HepG2 (cell line): ENCODE measurements at regions not wholly inside any gene's neighbourhood (a gene's known extent, or its start where the extent isn't known, plus 50 kb on each side); places are given as distances from the start of the nearest gene placed in this dataset.

Source experiments
- ATAC-seq: fragments of 200-7000 bp; cut with Tn5 transposase; 3 replicates; pipeline ENCODE4 v1.9.1; 2020; ENCODE audit warnings: mild to moderate bottlenecking, moderate library complexity
- BruUV-seq: library from RNA; stranded (reverse); fragments of 400-500 nt; replicated peaks from 2 replicates; lab custom pipeline; 2021; lab: Mats Ljungman, UMichigan
- CTCF ChIA-PET: fragments of 300-600 bp; formaldehyde crosslinking; extraction: SDS; loops from one replicate; lab custom pipeline; 2021; ENCODE audit warnings: low total read pairs, inconsistent platforms, low intra/inter-chr PET ratio; lab: Yijun Ruan, JAX
- POLR2A ChIA-PET: fragments of 350-600 bp; sonication (Branson Sonifier 250); formaldehyde crosslinking; loops from one replicate; lab custom pipeline; 2020; ENCODE audit warnings: antibody characterized with exemption, inconsistent platforms; lab: Yijun Ruan, JAX
- DNase-seq: peaks from one replicate; pipeline ENCODE4 v3.0.0-alpha.2; 2015; ENCODE audit warnings: low spot score
- FAIRE-seq: peaks from 3 replicates; lab custom pipeline; 2011; peaks lifted over from hg19 to GRCh38; lab: Jason Lieb, UNC
- H2AFZ ChIP-seq: one replicate; pipeline ENCODE4 v1.6.1; 2011; ENCODE audit warnings: low read length, inconsistent platforms
- H3K27ac ChIP-seq: fragments of 300-600 bp; 3 replicates; pipeline ENCODE4 v1.8.0; 2011; ENCODE audit warnings: mixed run types, mild to moderate bottlenecking, mixed read lengths, low read length, inconsistent platforms; ENCODE audit not compliant: insufficient read depth; ENCODE audit errors: extremely low read length
- H3K27me3 ChIP-seq, 2 experiments: fragments of 200-600 bp in 1 of 2; 2 replicates in 1 of 2; 3 replicates in 1 of 2; pipeline versions ENCODE4 v1.6.0 to v1.8.0; 2011; ENCODE audit warnings: low read length in 2 of 2, mild to moderate bottlenecking in 2 of 2, moderate library complexity in 2 of 2, inconsistent platforms in 1 of 2; ENCODE audit not compliant: insufficient read depth in 2 of 2, control insufficient read depth in 1 of 2
- H3K36me3 ChIP-seq, 2 experiments: fragments of 200-600 bp in 1 of 2; replicated peaks in 1 of 2; 2 replicates in 1 of 2; 3 replicates in 1 of 2; pipeline versions ENCODE4 v1.5.1 to v1.8.0; 2011; ENCODE audit warnings: low read length in 2 of 2, inconsistent platforms in 1 of 2; ENCODE audit not compliant: insufficient read depth in 2 of 2, control insufficient read depth in 1 of 2
- H3K4me1 ChIP-seq: 2 replicates; pipeline ENCODE4 v1.5.1; 2012; ENCODE audit warnings: low read length, inconsistent platforms; ENCODE audit not compliant: insufficient read depth
- H3K4me2 ChIP-seq: 2 replicates; pipeline ENCODE4 v1.6.0; 2011; ENCODE audit warnings: low read depth, low read length, inconsistent platforms
- H3K4me3 ChIP-seq, 3 experiments: fragments of 200-600 bp in 1 of 3; sonication (generic), shearing (Covaris generic) in 1 of 3; replicated peaks in 1 of 3; 2 replicates each; pipeline ENCODE4 v1.5.1; 2011 to 2016; ENCODE audit warnings: low read length in 3 of 3, inconsistent platforms in 2 of 3, low read depth in 2 of 3, mild to moderate bottlenecking in 2 of 3, control low read depth in 1 of 3, mixed read lengths in 1 of 3; ENCODE audit not compliant: insufficient read depth in 1 of 3
- H3K79me2 ChIP-seq: one replicate; pipeline ENCODE4 v1.6.1; 2011; ENCODE audit warnings: low read length, inconsistent platforms; ENCODE audit not compliant: insufficient read depth
- H3K9ac ChIP-seq: 2 replicates; pipeline ENCODE4 v1.6.0; 2011; ENCODE audit warnings: mild to moderate bottlenecking, low read depth, low read length, inconsistent platforms; ENCODE audit not compliant: insufficient read depth
- H3K9me3 ChIP-seq: 2 replicates; pipeline ENCODE4 v1.5.1; 2012; ENCODE audit warnings: mild to moderate bottlenecking, low read length
- H4K20me1 ChIP-seq: 2 replicates; pipeline ENCODE4 v1.6.0; 2011; ENCODE audit warnings: inconsistent platforms, mild to moderate bottlenecking, low read length, moderate library complexity; ENCODE audit not compliant: insufficient read depth
- AKNA ChIP-seq: sonication (generic); formaldehyde crosslinking; IDR thresholded peaks from 2 replicates; pipeline ENCODE4 v1.4.0; 2020; ENCODE audit warnings: missing genetic modification reagents, borderline replicate concordance
- STAG1 ChIP-seq: sonication (generic); formaldehyde crosslinking; IDR thresholded peaks from 2 replicates; pipeline ENCODE4 v1.4.0; 2020; ENCODE audit warnings: missing genetic modification reagents
- ZFP1 ChIP-seq: IDR thresholded peaks from 2 replicates; pipeline ENCODE4 v1.6.1; 2016
- ZNF10 ChIP-seq: sonication (generic); formaldehyde crosslinking; IDR thresholded peaks from 2 replicates; pipeline ENCODE4 v1.4.0; 2020; ENCODE audit warnings: mild to moderate bottlenecking, low read depth, missing genetic modification reagents, borderline replicate concordance
- WGBS: methylation state at CpG from one replicate; pipeline ENCODE4 v1.1.6; 2017; ENCODE audit warnings: low lambda C conversion rate; 5-methylcytosine and 5-hydroxymethylcytosine counted together
- in situ Hi-C: cut with HindIII; loops from 2 replicates; pipeline ENCODE4 v1.10.0; 2017; ENCODE audit warnings: low pct_unique_long_range_greater_than_20kb; ENCODE audit not compliant: extremely low pct_ligation_motif_present
- intact Hi-C: fragments of 100-400 bp; cut with micrococcal nuclease; formaldehyde crosslinking; loops from one replicate; pipeline ENCODE4 v1.10.0; 2022; ENCODE audit not compliant: unreplicated experiment
- TF ChIP-seq, protein P1 (sequence below): sonication (generic); formaldehyde crosslinking; IDR thresholded peaks from 2 replicates; pipeline ENCODE4 v1.5.0; 2020; ENCODE audit warnings: mild to moderate bottlenecking, missing genetic modification reagents, moderate library complexity

- ChIA-PET POLR2A (no interaction called here), CTCF (no interaction called here)
- DNase-seq (peak; percentile 20), FAIRE-seq (peak; percentile 66), ATAC-seq (peak; percentile 64)
- Histone ChIP-seq H4K20me1 (no peaks in the 10 kb centered on the region), H3K27ac (no peak overlapping the region), H3K27me3 (peaks cover 0 to 2% of the 10 kb centered on the region in 2 experiments; a peak in 1 of 5 replicates), H3K9me3 (no peaks in the 10 kb centered on the region), H3K36me3 (no peaks in the 10 kb centered on the region), H2AFZ (no peak overlapping the region), H3K9ac (no peak overlapping the region), H3K79me2 (no peaks in the 10 kb centered on the region), H3K4me2 (no peak overlapping the region), H3K4me3 (no peak overlapping the region), H3K4me1 (peaks cover 9% of the 10 kb centered on the region)
- in situ Hi-C loops: no loop called here
- BruUV-seq: no TSS peak
- 9% methylated on average over 3 of the region's 3 CpGs for WGBS
- TF ChIP-seq AKNA (CRISPR knock-in tag): no peak
- TF ChIP-seq, protein P1, sequence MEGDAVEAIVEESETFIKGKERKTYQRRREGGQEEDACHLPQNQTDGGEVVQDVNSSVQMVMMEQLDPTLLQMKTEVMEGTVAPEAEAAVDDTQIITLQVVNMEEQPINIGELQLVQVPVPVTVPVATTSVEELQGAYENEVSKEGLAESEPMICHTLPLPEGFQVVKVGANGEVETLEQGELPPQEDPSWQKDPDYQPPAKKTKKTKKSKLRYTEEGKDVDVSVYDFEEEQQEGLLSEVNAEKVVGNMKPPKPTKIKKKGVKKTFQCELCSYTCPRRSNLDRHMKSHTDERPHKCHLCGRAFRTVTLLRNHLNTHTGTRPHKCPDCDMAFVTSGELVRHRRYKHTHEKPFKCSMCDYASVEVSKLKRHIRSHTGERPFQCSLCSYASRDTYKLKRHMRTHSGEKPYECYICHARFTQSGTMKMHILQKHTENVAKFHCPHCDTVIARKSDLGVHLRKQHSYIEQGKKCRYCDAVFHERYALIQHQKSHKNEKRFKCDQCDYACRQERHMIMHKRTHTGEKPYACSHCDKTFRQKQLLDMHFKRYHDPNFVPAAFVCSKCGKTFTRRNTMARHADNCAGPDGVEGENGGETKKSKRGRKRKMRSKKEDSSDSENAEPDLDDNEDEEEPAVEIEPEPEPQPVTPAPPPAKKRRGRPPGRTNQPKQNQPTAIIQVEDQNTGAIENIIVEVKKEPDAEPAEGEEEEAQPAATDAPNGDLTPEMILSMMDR (CRISPR knock-in tag): peak; percentile 44
- peak; percentile 67 for TF ChIP-seq STAG1 (CRISPR knock-in tag)
- no peak for TF ChIP-seq ZNF10 (CRISPR knock-in tag)
- no peak for TF ChIP-seq ZFP1 (CRISPR knock-in tag)
- intact Hi-C loops: no loop called here
These were observed 396.8 kb upstream of the ID2 start for GRCh38 chr2:8285081-8285480.
